GM12878 (cell line): ENCODE measurements at regions not wholly inside any gene's neighbourhood (a gene's known extent, or its start where the extent isn't known, plus 50 kb on each side); places are given as distances from the start of the nearest gene placed in this dataset.

ENCODE experiments used
- ATAC-seq: fragments of 200-7000 bp; cut with Tn5 transposase; 3 replicates; pipeline ENCODE4 v1.9.1; 2020; ENCODE audit warnings: mild to moderate bottlenecking, moderate library complexity
- BruUV-seq: library from RNA; stranded (reverse); fragments of 400-500 nt; replicated peaks from 2 replicates; lab custom pipeline; 2021; lab: Mats Ljungman, UMichigan
- CTCF ChIA-PET: fragments of 300-600 bp; sonication (Branson Sonifier 250); formaldehyde crosslinking; extraction: SDS; loops from one replicate; lab custom pipeline; 2021; ENCODE audit warnings: inconsistent platforms; lab: Yijun Ruan, JAX
- POLR2A ChIA-PET: fragments of 350-600 bp; formaldehyde crosslinking; extraction: SDS; loops from one replicate; lab custom pipeline; 2021; ENCODE audit warnings: inconsistent platforms; lab: Charles Lee
- RAD21 ChIA-PET: fragments of 300-600 bp; sonication (Branson Sonifier 250); formaldehyde crosslinking; loops from one replicate; lab custom pipeline; 2023; ENCODE audit warnings: antibody characterized with exemption; ENCODE audit not compliant: unreplicated experiment; lab: Charles Lee
- SMC1A ChIA-PET: fragments of 300-600 bp; sonication (Branson Sonifier 250); formaldehyde crosslinking; loops from one replicate; lab custom pipeline; 2023; ENCODE audit not compliant: unreplicated experiment, uncharacterized antibody; lab: Charles Lee
- DNase-seq: peaks from one replicate; pipeline ENCODE4 v3.0.0-alpha.2; 2011; ENCODE audit warnings: low read depth, low spot score
- FAIRE-seq: peaks from 3 replicates; lab custom pipeline; 2011; peaks lifted over from hg19 to GRCh38; lab: Jason Lieb, UNC
- H2AFZ ChIP-seq: 2 replicates; pipeline ENCODE4 v1.6.0; 2011; ENCODE audit warnings: low read depth, low read length, control low read depth; ENCODE audit not compliant: control insufficient read depth
- H3K27ac ChIP-seq: 2 replicates; pipeline ENCODE4 v1.5.1; 2011; ENCODE audit warnings: control low read depth; ENCODE audit not compliant: control insufficient read depth, insufficient read depth
- H3K27me3 ChIP-seq, 2 experiments: replicated peaks in 1 of 2; 2 replicates each; pipeline versions ENCODE4 v1.6.0 to v1.6.1; 2011; ENCODE audit warnings: low read length in 1 of 2; ENCODE audit not compliant: control insufficient read depth in 2 of 2, insufficient read depth in 2 of 2
- H3K36me3 ChIP-seq, 2 experiments: 2 replicates each; pipeline ENCODE4 v1.5.1; 2011; ENCODE audit warnings: low read length in 1 of 2; ENCODE audit not compliant: control insufficient read depth in 2 of 2, insufficient read depth in 2 of 2
- H3K4me1 ChIP-seq: 2 replicates; pipeline ENCODE4 v1.6.1; 2011; ENCODE audit warnings: mild to moderate bottlenecking, low read length, moderate library complexity, mixed read lengths; ENCODE audit not compliant: control insufficient read depth, insufficient read depth
- H3K4me2 ChIP-seq: 2 replicates; pipeline ENCODE4 v1.6.0; 2011; ENCODE audit warnings: control low read depth; ENCODE audit not compliant: control insufficient read depth, insufficient read depth
- H3K4me3 ChIP-seq: fragments of 200-600 bp; sonication (generic); 2 replicates; pipeline ENCODE4 v1.5.1; 2016
- H3K79me2 ChIP-seq: 2 replicates; pipeline ENCODE4 v1.6.0; 2011; ENCODE audit warnings: low read length; ENCODE audit not compliant: control insufficient read depth, insufficient read depth
- H3K9ac ChIP-seq: 2 replicates; pipeline ENCODE4 v1.8.0; 2011; ENCODE audit warnings: low read length, control low read depth, mixed read lengths; ENCODE audit not compliant: control insufficient read depth, insufficient read depth
- H3K9me3 ChIP-seq: replicated peaks from 3 replicates; pipeline ENCODE4 v1.5.1; 2011; ENCODE audit warnings: mild to moderate bottlenecking, low read length; ENCODE audit not compliant: control insufficient read depth, insufficient read depth
- H4K20me1 ChIP-seq: 2 replicates; pipeline ENCODE4 v1.6.0; 2011; ENCODE audit not compliant: control insufficient read depth, insufficient read depth
- E2F4 ChIP-seq: IDR thresholded peaks from 2 replicates; pipeline ENCODE4 v1.6.1; 2012; ENCODE audit warnings: low read depth, low read length, improper control_type of control experiment
- ETV6 ChIP-seq, 2 experiments: fragments of 450-650 bp in 1 of 2; IDR thresholded peaks in 1 of 2; conservative IDR thresholded peaks in 1 of 2; 2 replicates each; pipeline ENCODE4 v1.6.1; 2014; ENCODE audit warnings: antibody characterized with exemption in 1 of 2, borderline replicate concordance in 1 of 2, low read depth in 1 of 2, mild to moderate bottlenecking in 1 of 2, moderate library complexity in 1 of 2
- GABPA ChIP-seq: IDR thresholded peaks from 2 replicates; pipeline ENCODE4 v1.6.1; 2014; ENCODE audit warnings: antibody characterized with exemption, low read depth, mild to moderate bottlenecking, inconsistent platforms
- HSF1 ChIP-seq: fragments of 150-350 bp; IDR thresholded peaks from 2 replicates; pipeline ENCODE4 v1.6.1; 2014; ENCODE audit warnings: mild to moderate bottlenecking, low read depth, low read length
- IKZF1 ChIP-seq: fragments of 450-650 bp; conservative IDR thresholded peaks from 2 replicates; pipeline ENCODE4 v1.6.1; 2017; ENCODE audit warnings: antibody characterized with exemption, mild to moderate bottlenecking
- IKZF2 ChIP-seq, 2 experiments: fragments of 450-650 bp; IDR thresholded peaks; 2 replicates each; pipeline ENCODE4 v1.6.1; 2017; ENCODE audit warnings: mild to moderate bottlenecking in 2 of 2, moderate library complexity in 2 of 2
- IRF3 ChIP-seq: fragments of 450-650 bp; IDR thresholded peaks from 2 replicates; pipeline ENCODE4 v1.6.1; 2014; ENCODE audit warnings: mild to moderate bottlenecking
- KDM1A ChIP-seq: fragments of 200-600 bp; sonication (generic); IDR thresholded peaks from 2 replicates; pipeline ENCODE4 v1.6.1; 2016; ENCODE audit warnings: borderline replicate concordance
- POLR2AphosphoS5 ChIP-seq: IDR thresholded peaks from 2 replicates; pipeline ENCODE4 v1.6.1; 2011; ENCODE audit warnings: mild to moderate bottlenecking, low read length, inconsistent platforms
- REST ChIP-seq: IDR thresholded peaks from 2 replicates; pipeline ENCODE4 v1.6.1; 2012; ENCODE audit warnings: mild to moderate bottlenecking, low read depth, low read length
- SMARCA5 ChIP-seq: fragments of 450-650 bp; IDR thresholded peaks from 2 replicates; pipeline ENCODE4 v1.6.1; 2017; ENCODE audit warnings: mild to moderate bottlenecking
- SPI1 ChIP-seq: IDR thresholded peaks from 2 replicates; pipeline ENCODE4 v1.6.1; 2011; ENCODE audit warnings: low read depth, mild to moderate bottlenecking, low read length, moderate library complexity, borderline replicate concordance; ENCODE audit not compliant: insufficient read depth
- SUPT20H ChIP-seq: IDR thresholded peaks from 2 replicates; pipeline ENCODE4 v1.6.1; 2011; ENCODE audit warnings: low read depth, mild to moderate bottlenecking, low read length, moderate library complexity, borderline replicate concordance; ENCODE audit not compliant: control insufficient read depth
- SUZ12 ChIP-seq: fragments of 200-600 bp; sonication (generic); IDR thresholded peaks from one replicate; pipeline ENCODE4 v1.6.1; 2018; ENCODE audit warnings: antibody characterized with exemption, mild to moderate bottlenecking; ENCODE audit not compliant: unreplicated experiment
- TCF3 ChIP-seq: IDR thresholded peaks from 2 replicates; pipeline ENCODE4 v1.6.1; 2012; ENCODE audit warnings: low read depth, mild to moderate bottlenecking, low read length, borderline replicate concordance; ENCODE audit not compliant: insufficient read depth
- TCF7 ChIP-seq: IDR thresholded peaks from 2 replicates; pipeline ENCODE4 v1.6.1; 2014; ENCODE audit warnings: antibody characterized with exemption, borderline replicate concordance
- ZNF217 ChIP-seq: fragments of 450-650 bp; IDR thresholded peaks from 2 replicates; pipeline ENCODE4 v1.6.1; 2017; ENCODE audit warnings: antibody characterized with exemption, mild to moderate bottlenecking
- ZZZ3 ChIP-seq: IDR thresholded peaks from 2 replicates; pipeline ENCODE4 v1.6.1; 2011; ENCODE audit warnings: low read depth; ENCODE audit not compliant: control insufficient read depth, insufficient read length
- WGBS: methylation state at CpG from one replicate; pipeline ENCODE4 v1.1.6; 2016; ENCODE audit warnings: low lambda C conversion rate; ENCODE audit not compliant: insufficient replicate concordance, insufficient coverage; ENCODE audit errors: missing lambda C conversion rate; 5-methylcytosine and 5-hydroxymethylcytosine counted together
- in situ Hi-C: fragments of 300-500 bp; cut with MboI; formaldehyde crosslinking; loops from 9 replicates; pipeline ENCODE4 v1.14.3; 2018; ENCODE audit warnings: mixed read lengths
- intact Hi-C: fragments of 100-400 bp; cut with micrococcal nuclease; formaldehyde crosslinking; loops from one replicate; pipeline ENCODE4 v1.14.2; 2022; ENCODE audit not compliant: unreplicated experiment

- POLR2A ChIA-PET = no interaction called here
- no peak for TF ChIP-seq SPI1
- TF ChIP-seq REST = no peak
- no peak for TF ChIP-seq SUZ12
- TF ChIP-seq IKZF1 = no peak
- no peak for TF ChIP-seq KDM1A
- TF ChIP-seq E2F4 = no peak
- TF ChIP-seq TCF3 = no peak
- no peak for TF ChIP-seq TCF7
- TF ChIP-seq IKZF2 (IDR thresholded peaks at IDR 0.05) = no peak
- no peak for TF ChIP-seq ZZZ3
- no peak for TF ChIP-seq GABPA
- no peak for TF ChIP-seq SMARCA5
- TF ChIP-seq ZNF217 = no peak
- no peak for TF ChIP-seq IRF3
- no peak for TF ChIP-seq POLR2AphosphoS5
- TF ChIP-seq HSF1 = no peak
- TF ChIP-seq ETV6 (conservative IDR thresholded peaks at IDR 0.05 in 1 of 2, IDR thresholded peaks at IDR 0.05 in 1 of 2; ENCODE audit: borderline replicate concordance in 1 of 2, low read depth in 1 of 2) = no peak
- TF ChIP-seq SUPT20H = no peak
- RAD21 ChIA-PET = no interaction called here
- no peaks in the 10 kb centered on the region for H3K79me2 ChIP-seq
- FAIRE-seq = no peak
- H3K27ac ChIP-seq = no peak overlapping the region
- in situ Hi-C loops (no loop called here), intact Hi-C loops (no loop called here)
- no peak overlapping the region for H3K9ac ChIP-seq
- no peaks in the 10 kb centered on the region for H4K20me1 ChIP-seq
- CTCF ChIA-PET = no interaction called here
- no peaks in the 10 kb centered on the region for H3K27me3 ChIP-seq
- no peak overlapping the region for H2AFZ ChIP-seq
- ATAC-seq = no peak
- no peaks in the 10 kb centered on the region for H3K9me3 ChIP-seq
- WGBS = 11% methylated on average over 4 of the region's 4 CpGs
- H3K4me3 ChIP-seq = no peak overlapping the region
- H3K36me3 ChIP-seq = no peaks in the 10 kb centered on the region
- H3K4me1 ChIP-seq = no peaks in the 10 kb centered on the region
- DNase-seq = no peak
- SMC1A ChIA-PET = no interaction called here
- H3K4me2 ChIP-seq = no peak overlapping the region
- no TSS peak for BruUV-seq
These were observed 526.8 kb downstream of the TDRD15 start for GRCh38 chr2:21650569-21650968.
